ENCODE measurements at regions not wholly inside any gene's neighbourhood (a gene's known extent, or its start where the extent isn't known, plus 50 kb on each side); places are given as distances from the start of the nearest gene placed in this dataset.

GRCh38 chr18:72407048-72407447 is 137.1 kb downstream of the CBLN2 start:
- no peak for DNase-seq
- no peak overlapping the region for H3K4me3 ChIP-seq
- intact Hi-C loops (cut with DNase I; ENCODE audit: low total_unique reads): no loop called here
- no peak for TF ChIP-seq CTCF (IDR thresholded peaks at IDR 0.05)
- no peak for TF ChIP-seq POLR2A (IDR thresholded peaks at IDR 0.05)
- no peaks in the 10 kb centered on the region for H3K9me3 ChIP-seq
- H3K36me3 ChIP-seq: no peaks in the 10 kb centered on the region
- H3K4me1 ChIP-seq: no peaks in the 10 kb centered on the region
- no peaks in the 10 kb centered on the region for H3K27me3 ChIP-seq
- H3K27ac ChIP-seq: no peak overlapping the region

GRCh38 chr18:72391951-72392350 is 152.2 kb downstream of the CBLN2 start:
- Histone ChIP-seq H3K27me3 (no peaks in the 10 kb centered on the region), H3K36me3 (no peaks in the 10 kb centered on the region), H3K27ac (no peak overlapping the region), H3K4me1 (no peaks in the 10 kb centered on the region), H3K9me3 (no peaks in the 10 kb centered on the region), H3K4me3 (no peak overlapping the region)
- intact Hi-C loops (cut with DNase I; ENCODE audit: low total_unique reads): no loop called here
- no peak for DNase-seq
- TF ChIP-seq POLR2A (IDR thresholded peaks at IDR 0.05) (no peak), CTCF (IDR thresholded peaks at IDR 0.05) (no peak)

GRCh38 chr18:72391427-72391826 is 152.7 kb downstream of the CBLN2 start:
- Histone ChIP-seq H3K9me3 (no peaks in the 10 kb centered on the region), H3K27me3 (no peaks in the 10 kb centered on the region), H3K27ac (no peak overlapping the region), H3K4me1 (no peaks in the 10 kb centered on the region), H3K36me3 (no peaks in the 10 kb centered on the region), H3K4me3 (no peak overlapping the region)
- intact Hi-C loops (cut with DNase I; ENCODE audit: low total_unique reads): no loop called here
- DNase-seq: no peak
- TF ChIP-seq POLR2A (IDR thresholded peaks at IDR 0.05) (no peak), CTCF (IDR thresholded peaks at IDR 0.05) (no peak)

GRCh38 chr18:72378016-72378415 is 166.1 kb downstream of the CBLN2 start:
- no peaks in the 10 kb centered on the region for H3K4me1 ChIP-seq
- DNase-seq: no peak
- no peak overlapping the region for H3K27ac ChIP-seq
- intact Hi-C loops (cut with DNase I; ENCODE audit: low total_unique reads): no loop called here
- no peak overlapping the region for H3K4me3 ChIP-seq
- H3K9me3 ChIP-seq: no peaks in the 10 kb centered on the region
- H3K27me3 ChIP-seq: no peaks in the 10 kb centered on the region
- no peaks in the 10 kb centered on the region for H3K36me3 ChIP-seq
- no peak for TF ChIP-seq POLR2A (IDR thresholded peaks at IDR 0.05)
- no peak for TF ChIP-seq CTCF (IDR thresholded peaks at IDR 0.05)

GRCh38 chr18:72376256-72376655 is 167.9 kb downstream of the CBLN2 start:
- Histone ChIP-seq H3K4me3 (no peak overlapping the region), H3K27me3 (no peaks in the 10 kb centered on the region), H3K9me3 (no peaks in the 10 kb centered on the region), H3K36me3 (no peaks in the 10 kb centered on the region), H3K4me1 (no peaks in the 10 kb centered on the region), H3K27ac (no peak overlapping the region)
- intact Hi-C loops (cut with DNase I; ENCODE audit: low total_unique reads): no loop called here
- no peak for TF ChIP-seq CTCF (IDR thresholded peaks at IDR 0.05)
- no peak for TF ChIP-seq POLR2A (IDR thresholded peaks at IDR 0.05)
- DNase-seq: no peak

Data from uterus (tissue), 3 donors.